ENCODE measurements at regions not wholly inside any gene's neighbourhood (a gene's known extent, or its start where the extent isn't known, plus 50 kb on each side); places are given as distances from the start of the nearest gene placed in this dataset.

DNA sequence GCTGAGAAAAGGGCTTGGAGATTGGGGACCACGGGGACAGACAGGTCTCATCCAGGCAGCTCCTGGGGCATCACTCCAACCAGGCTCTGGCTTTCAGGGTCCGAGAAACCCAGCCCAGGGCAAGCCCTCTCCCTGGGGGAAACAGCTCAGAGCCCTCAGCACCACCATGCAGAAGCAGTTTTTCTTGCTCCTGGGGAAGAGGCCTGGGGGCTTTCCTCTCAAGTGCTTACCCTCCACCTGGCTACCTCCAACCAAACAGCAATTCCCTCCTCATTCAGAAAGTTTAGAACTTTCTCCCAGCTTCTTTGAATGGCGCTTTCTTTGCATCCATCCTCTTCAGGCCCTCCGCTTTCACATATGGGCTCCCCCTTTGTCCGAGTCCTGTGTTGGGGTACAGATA lies 110.4 kb upstream of the PHACTR3 start:
- H3K4me1 Mint-ChIP-seq (ENCODE audit: low read depth) = no peaks in the 10 kb centered on the region
- ChIA-PET POLR2A (no interaction called here), CTCF (interaction anchor here (0.9 to 1.4 kb wide), 2 partner anchors 11 to 43 kb away, joined by 3 to 5 read pairs; no protein-coding TSS in a partner anchor)
- no peak overlapping the region for H3K4me3 Mint-ChIP-seq
- peaks cover 1% of the 10 kb centered on the region for H3K9me3 Mint-ChIP-seq
- DNase-seq = no peak
- intact Hi-C loops (cut with micrococcal nuclease) = no loop called here
- H3K36me3 Mint-ChIP-seq = no peaks in the 10 kb centered on the region
- no peak overlapping the region for H3K27ac Mint-ChIP-seq
- peaks cover 15% of the 10 kb centered on the region for H3K27me3 Mint-ChIP-seq

DNA sequence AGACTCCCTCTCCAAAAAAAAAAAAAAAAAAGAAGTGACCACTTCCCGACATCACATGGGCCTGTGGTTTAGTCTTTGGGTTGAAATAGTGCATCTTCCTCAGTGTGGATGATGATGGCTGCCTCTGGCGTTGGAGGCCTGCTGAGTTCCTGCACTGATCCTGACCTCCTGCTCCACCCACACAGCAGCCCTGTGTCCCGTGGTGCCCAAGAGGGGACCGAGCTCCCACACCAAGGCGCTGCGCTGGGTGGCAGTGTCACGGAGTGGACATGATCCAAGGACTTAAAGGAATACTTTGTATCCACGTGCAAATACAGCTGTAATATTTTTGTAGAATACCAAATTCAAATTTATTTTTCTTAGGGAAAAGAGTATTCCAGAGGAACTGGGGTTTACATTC lies 109.2 kb upstream of the PHACTR3 start:
- intact Hi-C loops (cut with micrococcal nuclease) = loop anchor here (5.0 kb wide), 1 partner anchor 623 kb away; no protein-coding TSS in a partner anchor
- peaks cover 18% of the 10 kb centered on the region for H3K27me3 Mint-ChIP-seq
- H3K27ac Mint-ChIP-seq = no peak overlapping the region
- ChIA-PET POLR2A (no interaction called here), CTCF (interaction anchor here (0.6 to 2.1 kb wide), 18 partner anchors 9 to 1303 kb away, joined by 3 to 20 read pairs (median 3); no protein-coding TSS in a partner anchor)
- H3K9me3 Mint-ChIP-seq = peaks cover 11% of the 10 kb centered on the region
- no peaks in the 10 kb centered on the region for H3K4me1 Mint-ChIP-seq (ENCODE audit: low read depth)
- H3K36me3 Mint-ChIP-seq = no peaks in the 10 kb centered on the region
- no peak for DNase-seq
- H3K4me3 Mint-ChIP-seq = no peak overlapping the region

DNA sequence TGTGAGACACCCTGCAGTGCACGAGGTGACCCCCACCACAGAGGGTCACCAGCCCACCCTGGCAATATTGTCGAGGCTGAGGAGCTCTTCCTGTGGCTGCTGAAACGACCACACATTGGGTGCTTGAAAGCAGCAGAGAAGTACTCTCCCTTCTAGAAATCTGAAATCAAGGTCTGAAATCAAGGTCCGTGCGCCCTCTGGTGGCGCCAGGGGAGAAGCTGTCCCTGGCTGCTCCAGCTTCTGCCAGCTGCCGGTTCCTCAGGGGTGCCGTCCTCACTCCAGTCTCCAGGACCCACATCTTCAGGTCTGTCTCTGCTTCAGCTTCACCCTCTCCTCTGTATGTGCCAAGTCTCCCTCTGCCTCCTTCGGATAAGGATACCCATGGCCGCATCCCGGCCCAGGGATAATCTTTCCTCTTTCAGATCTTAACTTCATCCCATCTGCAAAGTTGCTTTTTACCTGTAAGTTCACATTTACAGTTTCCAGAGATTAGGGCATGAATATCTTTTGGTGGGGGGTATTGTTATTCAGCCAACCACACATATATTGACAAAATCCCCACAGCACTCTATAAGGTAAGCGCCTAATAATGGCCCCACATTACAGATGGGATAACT lies 108.3 kb upstream of the PHACTR3 start:
- intact Hi-C loops (cut with micrococcal nuclease) = loop anchor here (5.0 kb wide), 1 partner anchor 624 kb away; no protein-coding TSS in a partner anchor
- ChIA-PET CTCF (interaction anchor here (0.6 to 2.1 kb wide), 28 partner anchors 9 to 1304 kb away, joined by 3 to 20 read pairs (median 4); no protein-coding TSS in a partner anchor), POLR2A (no interaction called here)
- Mint-ChIP-seq H3K4me3 (no peak overlapping the region), H3K4me1 (ENCODE audit: low read depth) (no peaks in the 10 kb centered on the region), H3K9me3 (peaks cover 11% of the 10 kb centered on the region), H3K27ac (no peak overlapping the region), H3K36me3 (no peaks in the 10 kb centered on the region), H3K27me3 (peaks cover 18% of the 10 kb centered on the region)
- DNase-seq = peak; percentile 76

DNA sequence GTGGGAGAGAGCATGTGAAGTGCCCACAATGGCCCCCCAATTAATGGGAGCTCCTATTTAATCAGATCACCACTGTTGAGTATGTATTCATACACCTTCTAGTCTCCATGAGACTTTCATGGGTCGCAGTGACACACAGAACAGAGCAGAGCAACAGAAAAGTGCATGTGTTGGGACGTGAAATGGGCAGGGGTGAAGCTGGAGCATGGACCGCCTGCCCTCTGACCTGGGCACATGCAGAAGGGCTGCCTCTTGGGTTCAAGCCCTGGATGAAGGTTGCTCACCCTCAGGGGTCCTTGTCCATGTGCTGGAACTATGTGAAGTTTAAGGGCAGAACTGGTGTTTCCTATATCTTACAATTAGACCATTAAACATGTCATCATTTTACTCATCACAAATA lies 106.0 kb upstream of the PHACTR3 start:
- no peak overlapping the region for H3K4me3 Mint-ChIP-seq
- H3K27ac Mint-ChIP-seq = no peak overlapping the region
- no peaks in the 10 kb centered on the region for H3K4me1 Mint-ChIP-seq (ENCODE audit: low read depth)
- intact Hi-C loops (cut with micrococcal nuclease) = loop anchor here (5.0 kb wide), 1 partner anchor 626 kb away; no protein-coding TSS in a partner anchor
- peaks cover 11% of the 10 kb centered on the region for H3K9me3 Mint-ChIP-seq
- no peaks in the 10 kb centered on the region for H3K36me3 Mint-ChIP-seq
- H3K27me3 Mint-ChIP-seq = peaks cover 18% of the 10 kb centered on the region
- no peak for DNase-seq
- CTCF ChIA-PET = interaction anchor here (1.0 kb wide), 1 partner anchor 63 kb away, joined by 3 read pairs; no protein-coding TSS in a partner anchor
- POLR2A ChIA-PET = no interaction called here

DNA sequence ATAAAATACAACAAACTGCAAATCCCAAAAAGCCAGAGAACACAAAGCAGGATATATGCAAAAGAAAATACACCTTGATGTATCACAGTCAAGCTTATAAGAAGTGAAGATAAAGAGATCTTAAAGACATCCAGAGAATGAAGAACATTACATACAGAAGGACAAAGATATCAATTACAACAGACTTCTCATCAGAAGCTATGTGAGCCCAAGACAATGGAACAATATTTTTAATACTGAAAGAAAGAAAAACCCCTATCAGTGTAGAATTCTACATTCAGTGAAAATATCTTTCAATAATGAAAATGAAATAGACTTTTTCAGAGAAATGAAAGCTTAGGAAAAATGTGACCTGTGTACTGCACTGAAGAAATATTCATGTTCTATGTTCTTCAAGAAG lies 104.5 kb upstream of the PHACTR3 start:
- CTCF ChIA-PET = interaction anchor here (1.9 kb wide), 1 partner anchor 10 kb away, joined by 7 read pairs; no protein-coding TSS in a partner anchor
- POLR2A ChIA-PET = no interaction called here
- Mint-ChIP-seq H3K4me3 (no peak overlapping the region), H3K9me3 (peaks cover 11% of the 10 kb centered on the region), H3K4me1 (ENCODE audit: low read depth) (no peaks in the 10 kb centered on the region), H3K27ac (no peak overlapping the region), H3K27me3 (peaks cover 14% of the 10 kb centered on the region), H3K36me3 (no peaks in the 10 kb centered on the region)
- intact Hi-C loops (cut with micrococcal nuclease) = loop anchor here (5.0 kb wide), 1 partner anchor 628 kb away; no protein-coding TSS in a partner anchor
- DNase-seq = no peak

DNA sequence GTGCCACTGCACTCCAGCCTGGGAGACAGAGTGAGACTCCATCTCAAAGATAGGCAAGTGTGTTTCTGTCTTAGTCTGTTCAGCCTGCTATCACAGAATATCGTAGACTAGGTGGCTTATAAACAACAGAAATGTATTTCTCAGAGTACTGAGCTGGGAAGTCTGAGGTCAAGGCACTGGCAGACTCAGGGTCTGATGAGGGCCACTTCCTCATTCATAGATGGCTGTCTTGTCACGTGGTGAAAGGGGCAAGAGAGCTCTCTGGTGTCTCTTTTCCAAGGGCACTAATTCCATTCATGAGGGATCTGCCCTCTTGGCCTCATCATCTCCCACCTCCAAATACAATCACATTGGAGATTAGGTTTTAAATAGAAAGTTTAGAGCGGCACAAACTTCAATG lies 95.6 kb upstream of the PHACTR3 start:
- no peaks in the 10 kb centered on the region for H3K9me3 Mint-ChIP-seq
- H3K36me3 Mint-ChIP-seq = no peaks in the 10 kb centered on the region
- H3K27me3 Mint-ChIP-seq = peaks cover 14% of the 10 kb centered on the region
- no peak for DNase-seq
- H3K27ac Mint-ChIP-seq = no peak overlapping the region
- POLR2A ChIA-PET = no interaction called here
- CTCF ChIA-PET = interaction anchor here (1.4 kb wide), 1 partner anchor 13 kb away, joined by 7 read pairs; no protein-coding TSS in a partner anchor
- intact Hi-C loops (cut with micrococcal nuclease) = no loop called here
- H3K4me3 Mint-ChIP-seq = no peak overlapping the region
- H3K4me1 Mint-ChIP-seq (ENCODE audit: low read depth) = no peaks in the 10 kb centered on the region

DNA sequence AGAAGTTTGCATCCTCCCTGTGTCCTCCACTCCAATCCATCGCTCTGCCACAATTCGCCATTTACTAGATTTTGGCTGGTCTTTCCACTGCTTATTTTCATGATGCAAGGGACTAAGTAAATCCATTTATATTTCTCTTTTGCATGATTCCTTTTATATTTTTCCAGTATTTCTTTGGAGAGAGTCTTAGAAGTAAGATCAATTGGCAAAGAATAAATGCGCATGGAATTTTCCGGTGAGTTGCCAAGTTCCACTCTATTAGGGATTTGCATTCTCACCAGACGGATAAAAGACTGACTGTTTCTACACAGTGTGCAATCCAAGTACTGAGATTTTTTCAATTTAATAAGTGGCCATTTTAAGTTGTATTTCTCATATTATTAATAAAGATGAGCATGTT lies 91.7 kb upstream of the PHACTR3 start:
- Mint-ChIP-seq H3K9me3 (no peaks in the 10 kb centered on the region), H3K27ac (no peak overlapping the region), H3K36me3 (no peaks in the 10 kb centered on the region), H3K4me3 (no peak overlapping the region), H3K27me3 (peaks cover 38% of the 10 kb centered on the region), H3K4me1 (ENCODE audit: low read depth) (no peaks in the 10 kb centered on the region)
- ChIA-PET CTCF (no interaction called here), POLR2A (no interaction called here)
- no peak for DNase-seq
- intact Hi-C loops (cut with micrococcal nuclease) = no loop called here

DNA sequence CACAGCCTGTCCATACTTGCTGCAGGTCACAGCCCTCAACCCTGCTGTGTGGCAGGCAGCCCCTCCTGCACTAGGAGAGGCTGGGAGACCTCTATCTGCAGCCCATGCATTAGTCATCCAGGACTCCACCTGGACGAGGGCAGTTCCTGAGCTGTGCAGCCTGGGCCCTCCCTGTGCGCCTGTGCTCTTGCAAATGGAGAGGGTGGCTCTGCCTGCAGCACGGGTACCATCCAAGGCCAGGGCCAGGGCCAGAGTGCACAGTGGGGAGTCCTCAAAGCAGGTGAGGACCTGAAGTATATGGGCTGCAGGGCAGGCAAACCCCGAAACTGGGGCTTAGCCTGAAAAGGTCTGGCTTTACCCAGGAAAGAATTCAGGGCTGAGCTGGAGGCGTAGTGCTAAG lies 89.8 kb upstream of the PHACTR3 start:
- ChIA-PET CTCF (interaction anchor here (0.6 to 4.1 kb wide), 4 partner anchors 11 to 419 kb away, joined by 3 to 12 read pairs (median 4); partner anchors contain the start of gene SYCP2), POLR2A (no interaction called here)
- Mint-ChIP-seq H3K27ac (no peak overlapping the region), H3K36me3 (no peaks in the 10 kb centered on the region), H3K4me3 (no peak overlapping the region), H3K4me1 (ENCODE audit: low read depth) (no peaks in the 10 kb centered on the region), H3K9me3 (no peaks in the 10 kb centered on the region), H3K27me3 (peaks cover 52% of the 10 kb centered on the region)
- DNase-seq = no peak
- intact Hi-C loops (cut with micrococcal nuclease) = no loop called here

DNA sequence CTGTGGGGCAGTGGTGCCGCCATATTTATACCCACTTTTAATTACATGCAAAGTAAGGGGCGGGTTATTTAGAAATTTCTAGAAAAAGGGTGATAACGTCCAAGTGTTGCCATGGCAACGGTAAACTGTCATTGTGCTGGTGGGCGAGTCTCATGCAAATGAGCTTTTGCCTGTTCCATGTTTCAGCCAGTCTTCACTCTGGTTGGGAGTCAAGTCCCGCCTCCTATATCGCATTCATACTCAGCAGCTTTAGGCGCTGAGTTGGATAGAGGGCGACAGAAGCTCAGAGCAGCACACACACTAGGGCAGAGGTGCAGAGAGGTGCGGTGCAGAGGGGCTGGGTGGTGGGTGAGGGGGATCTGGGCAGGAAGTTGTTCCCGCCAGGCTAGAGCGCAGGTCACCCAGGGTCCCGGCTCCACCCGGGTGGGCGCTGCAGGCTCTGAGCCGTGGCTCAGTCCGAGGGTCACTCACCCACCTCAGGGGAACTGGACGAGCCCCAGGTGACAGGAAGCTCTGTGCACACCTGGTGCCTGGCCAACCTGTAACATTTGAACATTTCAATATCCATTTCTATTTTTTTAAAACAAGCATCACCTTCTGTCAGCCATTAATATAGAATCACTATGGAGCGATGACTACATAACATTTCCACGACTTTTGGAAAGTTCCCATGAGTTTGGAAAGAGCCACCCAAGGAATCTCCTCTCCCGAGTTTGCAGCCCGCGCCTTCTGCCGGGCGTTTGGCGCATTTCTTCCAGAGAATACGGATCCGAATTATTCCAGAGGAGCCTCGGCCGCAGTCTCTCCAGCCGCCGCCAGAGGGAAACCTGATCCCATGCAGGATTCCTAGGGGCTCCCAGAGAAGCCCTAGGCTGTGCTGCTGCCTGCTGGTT lies 89.1 kb upstream of the PHACTR3 start:
- Mint-ChIP-seq H3K4me3 (no peak overlapping the region), H3K36me3 (no peaks in the 10 kb centered on the region), H3K4me1 (ENCODE audit: low read depth) (no peaks in the 10 kb centered on the region), H3K27ac (no peak overlapping the region), H3K9me3 (no peaks in the 10 kb centered on the region), H3K27me3 (peaks cover 57% of the 10 kb centered on the region)
- intact Hi-C loops (cut with micrococcal nuclease) = no loop called here
- ChIA-PET POLR2A (no interaction called here), CTCF (interaction anchor here (0.6 to 4.1 kb wide), 4 partner anchors 10 to 418 kb away, joined by 3 to 12 read pairs (median 4); partner anchors contain the start of gene SYCP2)
- peak; percentile 17 for DNase-seq

DNA sequence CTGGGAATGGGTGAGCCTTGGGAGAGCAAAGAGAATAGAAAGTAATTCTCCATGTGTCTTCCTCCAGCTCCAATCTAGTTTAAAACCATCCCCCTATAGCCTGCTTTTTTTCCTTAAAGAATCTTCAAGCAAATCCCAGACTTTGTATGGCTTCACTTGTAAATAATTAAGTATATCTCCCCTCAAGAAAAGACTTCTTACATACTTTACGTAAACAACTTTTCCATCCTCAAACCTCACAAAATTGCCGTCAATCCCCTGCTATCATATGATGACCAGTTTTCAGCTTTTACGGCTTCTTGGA lies 88.5 kb upstream of the PHACTR3 start:
- intact Hi-C loops (cut with micrococcal nuclease) = no loop called here
- ChIA-PET CTCF (interaction anchor here (1.4 to 4.1 kb wide), 2 partner anchors 9 to 20 kb away, joined by 4 to 12 read pairs; no protein-coding TSS in a partner anchor), POLR2A (no interaction called here)
- H3K9me3 Mint-ChIP-seq = no peaks in the 10 kb centered on the region
- H3K36me3 Mint-ChIP-seq = no peaks in the 10 kb centered on the region
- peaks cover 62% of the 10 kb centered on the region for H3K27me3 Mint-ChIP-seq
- H3K4me3 Mint-ChIP-seq = no peak overlapping the region
- no peak for DNase-seq
- no peak overlapping the region for H3K27ac Mint-ChIP-seq
- no peaks in the 10 kb centered on the region for H3K4me1 Mint-ChIP-seq (ENCODE audit: low read depth)

DNA sequence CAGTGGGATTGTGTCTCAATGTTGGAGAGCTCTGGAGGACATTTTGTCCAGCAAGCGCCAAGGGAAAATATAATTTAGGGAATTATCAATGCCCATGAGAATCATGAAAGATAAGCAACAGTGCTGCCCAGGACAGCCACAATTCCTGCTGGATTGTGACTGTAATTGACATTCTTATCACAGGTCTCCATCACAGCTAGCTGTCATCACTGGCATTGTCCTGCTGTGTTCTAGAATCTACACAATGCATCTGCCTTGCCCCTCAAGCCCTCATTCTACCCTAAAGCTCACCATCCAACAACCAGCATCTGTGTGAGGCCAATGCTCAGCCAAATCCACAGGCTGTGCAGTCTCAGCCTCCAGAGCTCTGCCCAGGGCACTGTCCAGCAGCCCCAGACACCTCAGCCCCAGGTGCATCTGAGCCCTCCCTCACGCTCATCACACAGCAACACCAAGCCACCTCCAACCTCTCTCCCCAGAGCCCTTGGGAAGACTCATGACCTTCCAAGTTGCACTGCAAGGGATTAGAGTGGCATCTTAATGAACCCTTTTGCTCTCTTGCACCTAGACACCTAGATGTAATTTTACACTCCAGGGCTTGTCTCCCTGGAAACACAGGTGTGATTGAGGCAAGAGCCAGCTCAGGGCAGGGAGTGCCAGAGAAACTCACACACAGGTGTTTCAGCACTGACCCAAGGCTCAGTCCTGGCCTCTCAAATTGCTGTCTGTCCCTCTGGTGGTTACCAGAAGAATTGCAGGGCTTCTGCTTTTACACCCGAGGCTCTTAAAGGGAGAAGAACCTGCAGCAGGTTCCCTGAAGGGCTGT lies 85.2 kb upstream of the PHACTR3 start:
- ChIA-PET POLR2A (no interaction called here), CTCF (interaction anchor here (0.7 to 1.3 kb wide), 4 partner anchors 14 to 80 kb away, joined by 3 read pairs; no protein-coding TSS in a partner anchor)
- Mint-ChIP-seq H3K27me3 (peaks cover 58% of the 10 kb centered on the region), H3K36me3 (no peaks in the 10 kb centered on the region), H3K4me1 (ENCODE audit: low read depth) (no peaks in the 10 kb centered on the region), H3K27ac (no peak overlapping the region), H3K4me3 (no peak overlapping the region), H3K9me3 (no peaks in the 10 kb centered on the region)
- peak; percentile 26 for DNase-seq
- intact Hi-C loops (cut with micrococcal nuclease) = no loop called here

DNA sequence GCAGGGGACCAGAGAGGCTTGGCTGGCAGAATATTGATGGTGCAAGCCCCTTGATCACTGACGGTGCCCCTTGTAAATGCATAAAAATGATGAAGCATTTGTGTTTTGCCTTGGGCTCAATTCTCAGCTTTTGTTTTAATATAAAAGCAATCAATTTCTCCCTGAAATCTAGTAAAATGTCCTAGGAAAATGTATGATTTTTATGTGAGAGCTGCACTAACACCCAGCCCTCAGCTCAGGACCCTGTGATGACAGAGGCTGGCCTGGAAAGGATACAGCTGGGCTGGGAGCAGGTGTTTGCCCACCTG lies 84.7 kb upstream of the PHACTR3 start:
- CTCF ChIA-PET = interaction anchor here (0.7 to 1.3 kb wide), 4 partner anchors 15 to 81 kb away, joined by 3 read pairs; no protein-coding TSS in a partner anchor
- POLR2A ChIA-PET = no interaction called here

More for the DNA sequence above, 84.7 kb upstream of the PHACTR3 start:
- DNase-seq = no peak
- Mint-ChIP-seq H3K9me3 (no peaks in the 10 kb centered on the region), H3K27ac (no peak overlapping the region), H3K4me3 (no peak overlapping the region), H3K36me3 (no peaks in the 10 kb centered on the region), H3K4me1 (ENCODE audit: low read depth) (no peaks in the 10 kb centered on the region), H3K27me3 (peaks cover 56% of the 10 kb centered on the region)
- intact Hi-C loops (cut with micrococcal nuclease) = no loop called here

Data from activated CD4-positive, alpha-beta memory T cell treated with anti-CD3 and anti-CD28 coated beads for 36 hours (primary cell).